Uterus (tissue), 3 donors: ENCODE measurements at regions not wholly inside any gene's neighbourhood (a gene's known extent, or its start where the extent isn't known, plus 50 kb on each side); places are given as distances from the start of the nearest gene placed in this dataset.

Experiments used
- DNase-seq, 2 donors: peaks; one replicate each; pipeline ENCODE4 v3.0.0-alpha.2; 2019 to 2020
- H3K27ac ChIP-seq, 2 donors: fragments of 200-600 bp; sonication (generic); 1 replicate in 1 of 2; 2 replicates in 1 of 2; pipeline ENCODE4 v1.5.1; 2016 to 2018
- H3K27me3 ChIP-seq, 2 donors: fragments of 200-600 bp; sonication (generic); one replicate each; pipeline ENCODE4 v1.5.1; 2018 to 2019; ENCODE audit warnings: control low read depth in 1 of 2
- H3K36me3 ChIP-seq, 2 donors: fragments of 200-600 bp; sonication (generic); one replicate each; pipeline ENCODE4 v1.5.1; 2019; ENCODE audit warnings: control low read depth in 1 of 2
- H3K4me1 ChIP-seq, 2 donors: fragments of 200-600 bp; sonication (generic); one replicate each; pipeline ENCODE4 v1.5.1; 2018 to 2019; ENCODE audit warnings: control low read depth in 1 of 2
- H3K4me3 ChIP-seq, 2 donors: fragments of 200-600 bp; sonication (generic); 1 replicate in 1 of 2; 2 replicates in 1 of 2; pipeline ENCODE4 v1.5.1; 2018 to 2019; ENCODE audit warnings: mild to moderate bottlenecking in 1 of 2
- H3K9me3 ChIP-seq, 2 donors: fragments of 200-600 bp; sonication (generic); one replicate each; pipeline ENCODE4 v1.5.1; 2019; ENCODE audit warnings: control low read depth in 1 of 2
- POLR2A ChIP-seq, 2 donors: fragments of 450-650 bp; IDR thresholded peaks; one replicate each; pipeline ENCODE4 v1.6.1; 2016; ENCODE audit warnings: antibody characterized with exemption in 2 of 2, mild to moderate bottlenecking in 1 of 2, moderate library complexity in 1 of 2
- intact Hi-C: fragments of 100-400 bp; cut with DNase I; formaldehyde crosslinking; loops from one replicate; pipeline ENCODE4 v1.15.1; 2023; ENCODE audit warnings: low total_unique reads
- TF ChIP-seq, protein P1 (sequence below), 4 experiments: fragments of 200-600 bp in 2 of 4; fragments of 450-650 bp in 2 of 4; sonication (generic) in 2 of 4; IDR thresholded peaks; one replicate each; pipeline ENCODE4 v1.5.1; 2016 to 2019; ENCODE audit warnings: antibody characterized with exemption in 4 of 4, mild to moderate bottlenecking in 2 of 4, moderate library complexity in 1 of 4
- donor health status: DM: yes; HTN: yes; CAD: no.

DNA sequence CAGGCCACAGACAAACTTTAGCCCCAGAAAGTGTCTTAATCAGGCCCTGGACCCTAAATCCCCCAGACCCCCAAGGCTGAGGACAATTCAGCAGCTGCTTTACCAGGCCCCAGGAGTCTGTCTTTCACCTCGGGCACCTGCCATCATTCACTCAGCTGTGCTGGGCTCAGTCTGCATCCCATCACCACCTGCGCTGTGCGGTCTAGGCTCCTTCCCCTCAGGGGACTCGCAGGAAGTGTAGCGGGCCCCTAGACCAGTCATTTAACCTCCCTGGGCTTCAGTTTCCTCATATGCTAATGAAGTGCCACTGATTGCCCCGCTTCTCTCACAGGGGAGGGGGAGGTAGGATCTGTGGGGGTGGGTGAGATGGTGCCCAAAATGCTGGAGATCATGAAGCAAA is 76.4 kb upstream of the ZMIZ1 start:
- no peak for DNase-seq
- Histone ChIP-seq H3K27me3 (no peaks in the 10 kb centered on the region), H3K27ac (no peak overlapping the region), H3K4me3 (no peak overlapping the region), H3K9me3 (no peaks in the 10 kb centered on the region), H3K36me3 (no peaks in the 10 kb centered on the region), H3K4me1 (no peaks in the 10 kb centered on the region)
- no peak for TF ChIP-seq POLR2A (IDR thresholded peaks at IDR 0.05)
- TF ChIP-seq, protein P1, sequence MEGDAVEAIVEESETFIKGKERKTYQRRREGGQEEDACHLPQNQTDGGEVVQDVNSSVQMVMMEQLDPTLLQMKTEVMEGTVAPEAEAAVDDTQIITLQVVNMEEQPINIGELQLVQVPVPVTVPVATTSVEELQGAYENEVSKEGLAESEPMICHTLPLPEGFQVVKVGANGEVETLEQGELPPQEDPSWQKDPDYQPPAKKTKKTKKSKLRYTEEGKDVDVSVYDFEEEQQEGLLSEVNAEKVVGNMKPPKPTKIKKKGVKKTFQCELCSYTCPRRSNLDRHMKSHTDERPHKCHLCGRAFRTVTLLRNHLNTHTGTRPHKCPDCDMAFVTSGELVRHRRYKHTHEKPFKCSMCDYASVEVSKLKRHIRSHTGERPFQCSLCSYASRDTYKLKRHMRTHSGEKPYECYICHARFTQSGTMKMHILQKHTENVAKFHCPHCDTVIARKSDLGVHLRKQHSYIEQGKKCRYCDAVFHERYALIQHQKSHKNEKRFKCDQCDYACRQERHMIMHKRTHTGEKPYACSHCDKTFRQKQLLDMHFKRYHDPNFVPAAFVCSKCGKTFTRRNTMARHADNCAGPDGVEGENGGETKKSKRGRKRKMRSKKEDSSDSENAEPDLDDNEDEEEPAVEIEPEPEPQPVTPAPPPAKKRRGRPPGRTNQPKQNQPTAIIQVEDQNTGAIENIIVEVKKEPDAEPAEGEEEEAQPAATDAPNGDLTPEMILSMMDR (IDR thresholded peaks at IDR 0.05), result no peak
- intact Hi-C loops, result no loop called here

DNA sequence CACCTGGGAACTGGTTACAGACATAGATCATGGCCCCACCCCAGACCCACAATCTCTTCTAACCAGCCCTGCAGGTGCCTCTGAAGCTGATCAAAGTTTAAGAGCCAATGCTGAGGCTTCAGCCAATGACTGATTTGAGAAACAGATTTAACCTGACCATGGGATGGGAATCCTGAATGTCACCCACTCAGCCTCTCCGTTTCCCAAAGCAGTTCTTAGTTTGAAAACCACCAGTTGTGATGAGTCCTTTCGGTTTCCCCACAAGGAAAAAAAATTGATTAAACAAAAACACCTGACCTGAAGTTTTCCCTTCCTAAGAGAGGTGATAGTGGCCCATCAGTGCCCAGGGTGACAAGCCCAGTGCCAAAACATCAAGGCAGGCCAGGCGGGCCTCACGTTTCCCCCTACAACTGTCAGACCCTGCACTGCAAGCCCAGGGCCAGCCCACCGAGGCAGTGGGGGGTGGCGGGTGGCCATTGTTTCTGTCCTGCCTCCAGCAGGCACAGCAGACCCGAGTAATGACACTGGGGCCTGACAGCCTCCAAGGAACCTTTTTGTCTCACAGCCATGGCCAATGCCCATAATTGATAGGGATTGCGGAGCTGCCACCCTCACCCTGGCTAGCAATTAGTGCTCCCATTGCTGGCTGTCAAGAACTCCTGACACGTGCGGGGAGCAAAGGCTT is 75.4 kb upstream of the ZMIZ1 start:
- Histone ChIP-seq H3K36me3 (no peaks in the 10 kb centered on the region), H3K27ac (no peak overlapping the region), H3K27me3 (no peaks in the 10 kb centered on the region), H3K4me1 (no peaks in the 10 kb centered on the region), H3K4me3 (no peak overlapping the region), H3K9me3 (no peaks in the 10 kb centered on the region)
- DNase-seq, result no peak
- intact Hi-C loops, result no loop called here
- TF ChIP-seq POLR2A (IDR thresholded peaks at IDR 0.05), result no peak
- TF ChIP-seq, protein P1 (IDR thresholded peaks at IDR 0.05), result no peak

DNA sequence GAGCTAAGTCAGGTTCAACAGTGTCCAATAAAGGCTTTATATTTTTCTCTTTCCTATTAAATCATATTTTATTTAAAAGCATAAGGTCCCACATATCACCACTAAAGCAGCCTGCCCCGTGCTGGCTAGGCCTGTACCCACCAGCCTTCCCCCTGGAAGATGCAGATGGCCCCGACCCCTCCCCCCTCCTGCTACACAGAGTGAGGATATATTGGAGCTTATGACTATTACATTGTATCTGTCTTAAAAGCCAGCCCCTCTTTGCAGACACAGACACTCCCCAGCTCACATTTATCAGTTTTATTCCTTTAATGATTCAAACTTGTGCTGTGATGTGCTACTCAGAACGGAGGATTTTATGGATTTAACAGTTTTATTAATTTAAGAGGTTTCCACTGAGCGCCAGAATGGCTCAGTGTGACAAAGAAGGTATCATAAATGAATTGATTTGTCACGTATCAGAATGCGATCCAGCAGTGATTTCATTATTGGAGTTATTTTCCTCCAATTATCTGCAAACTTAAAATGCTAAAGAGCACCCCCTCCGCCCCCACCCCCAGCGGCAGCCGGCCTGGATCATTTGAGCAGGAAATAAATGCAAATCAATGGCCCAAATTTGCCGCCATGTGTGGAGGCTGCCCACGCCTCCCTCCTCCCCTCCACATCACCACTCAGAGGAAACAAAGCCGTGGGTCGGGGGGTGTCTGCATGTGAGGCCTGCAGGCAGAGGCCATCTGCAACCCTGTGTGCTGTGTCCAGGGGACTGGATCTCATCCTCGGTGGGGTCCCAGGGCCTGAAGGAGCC is 72.6 kb upstream of the ZMIZ1 start:
- TF ChIP-seq, protein P1 (IDR thresholded peaks at IDR 0.05), result no peak
- TF ChIP-seq POLR2A (IDR thresholded peaks at IDR 0.05), result no peak
- H3K36me3 ChIP-seq, result no peaks in the 10 kb centered on the region
- no peaks in the 10 kb centered on the region for H3K4me1 ChIP-seq
- no peak overlapping the region for H3K27ac ChIP-seq
- H3K27me3 ChIP-seq, result no peaks in the 10 kb centered on the region
- H3K9me3 ChIP-seq, result no peaks in the 10 kb centered on the region
- intact Hi-C loops, result no loop called here
- no peak overlapping the region for H3K4me3 ChIP-seq
- no peak for DNase-seq

DNA sequence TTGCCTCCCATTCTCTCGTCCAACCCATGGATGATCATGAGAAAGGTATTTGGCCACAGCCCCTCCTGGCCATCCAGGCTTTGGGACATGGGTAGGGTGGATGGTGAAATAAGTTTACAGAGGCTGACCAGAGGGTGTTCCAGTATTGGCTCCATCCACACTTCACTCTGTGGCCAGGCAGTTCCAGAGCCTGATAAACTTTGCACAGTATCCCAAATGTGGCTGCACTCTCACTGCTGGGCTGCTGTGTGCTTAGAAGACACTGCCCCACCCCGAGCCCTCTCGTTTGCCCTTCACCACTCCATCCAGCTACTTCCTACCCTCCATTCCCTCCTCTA is 72.0 kb upstream of the ZMIZ1 start:
- Histone ChIP-seq H3K4me3 (no peak overlapping the region), H3K4me1 (no peaks in the 10 kb centered on the region), H3K27ac (no peak overlapping the region), H3K27me3 (no peaks in the 10 kb centered on the region), H3K36me3 (no peaks in the 10 kb centered on the region), H3K9me3 (no peaks in the 10 kb centered on the region)
- TF ChIP-seq, protein P1 (IDR thresholded peaks at IDR 0.05), result no peak
- TF ChIP-seq POLR2A (IDR thresholded peaks at IDR 0.05), result no peak
- DNase-seq, result no peak
- intact Hi-C loops, result no loop called here
